WERI-Rb-1 (cell line): ENCODE measurements at regions not wholly inside any gene's neighbourhood (a gene's known extent, or its start where the extent isn't known, plus 50 kb on each side); places are given as distances from the start of the nearest gene placed in this dataset.

ENCODE experiments used
- DNase-seq: peaks from one replicate; pipeline ENCODE4 v3.0.0-alpha.2; 2020
- H3K27ac ChIP-seq: fragments of 250-450 bp; sonication (Bioruptor Pico); 2 replicates; pipeline ENCODE4 v1.5.1; 2020; ENCODE audit warnings: mild to moderate bottlenecking, moderate library complexity
- H3K27me3 ChIP-seq: fragments of 250-450 bp; sonication (Bioruptor Pico); 2 replicates; pipeline ENCODE4 v1.5.1; 2021; ENCODE audit warnings: mild to moderate bottlenecking, low read depth, moderate library complexity; ENCODE audit not compliant: insufficient read depth, severe bottlenecking
- H3K36me3 ChIP-seq: fragments of 250-450 bp; sonication (Bioruptor Pico); 2 replicates; pipeline ENCODE4 v1.5.1; 2020; ENCODE audit warnings: mild to moderate bottlenecking, moderate library complexity
- H3K4me3 ChIP-seq: 2 replicates; pipeline ENCODE4 v1.5.1; 2011; ENCODE audit warnings: low read depth, mild to moderate bottlenecking, control low read depth, low read length
- H3K9me3 ChIP-seq: fragments of 250-450 bp; sonication (Bioruptor Pico); 2 replicates; pipeline ENCODE4 v1.5.1; 2021; ENCODE audit warnings: mild to moderate bottlenecking, moderate library complexity; ENCODE audit not compliant: severe bottlenecking
- TF ChIP-seq, protein P1 (sequence below): IDR thresholded peaks from 2 replicates; pipeline ENCODE4 v1.5.1; 2011; ENCODE audit warnings: low read depth, mild to moderate bottlenecking, control low read depth, inconsistent platforms, low read length

DNA sequence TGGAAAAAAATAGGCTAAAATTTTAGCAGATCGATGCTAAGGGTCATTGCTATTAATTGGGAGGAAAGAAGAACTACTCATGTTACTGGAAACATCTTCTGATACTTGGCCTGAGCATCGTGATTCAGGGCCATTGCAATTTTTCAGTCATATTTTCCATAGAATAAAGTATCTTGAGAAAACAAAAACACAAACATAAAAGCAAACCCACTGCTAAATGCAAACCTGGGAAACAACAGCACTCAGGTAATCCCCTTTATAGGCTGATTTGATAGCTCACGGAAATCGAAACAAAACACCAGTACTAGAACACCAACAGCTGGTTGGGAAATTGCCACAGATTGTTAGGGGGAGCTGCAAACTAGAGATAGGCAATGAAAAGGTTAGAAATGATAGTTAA is 172.9 kb upstream of the ESRRG start:
- H3K27me3 ChIP-seq: no peaks in the 10 kb centered on the region
- no peaks in the 10 kb centered on the region for H3K9me3 ChIP-seq
- no peaks in the 10 kb centered on the region for H3K36me3 ChIP-seq
- no peak for DNase-seq
- no peak overlapping the region for H3K4me3 ChIP-seq
- H3K27ac ChIP-seq: no peak overlapping the region
- TF ChIP-seq, protein P1, sequence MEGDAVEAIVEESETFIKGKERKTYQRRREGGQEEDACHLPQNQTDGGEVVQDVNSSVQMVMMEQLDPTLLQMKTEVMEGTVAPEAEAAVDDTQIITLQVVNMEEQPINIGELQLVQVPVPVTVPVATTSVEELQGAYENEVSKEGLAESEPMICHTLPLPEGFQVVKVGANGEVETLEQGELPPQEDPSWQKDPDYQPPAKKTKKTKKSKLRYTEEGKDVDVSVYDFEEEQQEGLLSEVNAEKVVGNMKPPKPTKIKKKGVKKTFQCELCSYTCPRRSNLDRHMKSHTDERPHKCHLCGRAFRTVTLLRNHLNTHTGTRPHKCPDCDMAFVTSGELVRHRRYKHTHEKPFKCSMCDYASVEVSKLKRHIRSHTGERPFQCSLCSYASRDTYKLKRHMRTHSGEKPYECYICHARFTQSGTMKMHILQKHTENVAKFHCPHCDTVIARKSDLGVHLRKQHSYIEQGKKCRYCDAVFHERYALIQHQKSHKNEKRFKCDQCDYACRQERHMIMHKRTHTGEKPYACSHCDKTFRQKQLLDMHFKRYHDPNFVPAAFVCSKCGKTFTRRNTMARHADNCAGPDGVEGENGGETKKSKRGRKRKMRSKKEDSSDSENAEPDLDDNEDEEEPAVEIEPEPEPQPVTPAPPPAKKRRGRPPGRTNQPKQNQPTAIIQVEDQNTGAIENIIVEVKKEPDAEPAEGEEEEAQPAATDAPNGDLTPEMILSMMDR: no peak

DNA sequence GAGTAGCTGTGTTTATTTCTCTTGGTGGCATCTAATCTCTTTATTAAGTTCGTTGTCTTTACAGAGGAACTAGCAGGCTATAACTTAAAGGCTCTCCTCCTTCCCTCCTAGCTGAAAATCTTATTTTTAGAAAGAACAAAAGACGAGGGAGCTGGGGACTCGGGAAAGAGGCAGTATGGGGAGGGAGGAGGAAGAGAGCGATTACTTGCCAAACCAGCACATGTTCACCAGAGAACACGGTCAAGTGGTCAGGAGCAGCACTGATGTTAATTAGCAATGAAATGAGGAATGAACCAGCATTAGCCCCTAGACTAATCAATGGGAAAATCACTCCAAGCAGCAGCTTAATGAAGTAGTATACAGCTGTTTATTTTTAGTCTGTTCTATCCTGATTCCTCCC is 171.3 kb upstream of the ESRRG start:
- no peaks in the 10 kb centered on the region for H3K9me3 ChIP-seq
- H3K27ac ChIP-seq: no peak overlapping the region
- H3K27me3 ChIP-seq: no peaks in the 10 kb centered on the region
- H3K4me3 ChIP-seq: no peak overlapping the region
- TF ChIP-seq, protein P1: no peak
- DNase-seq: no peak
- H3K36me3 ChIP-seq: no peaks in the 10 kb centered on the region

GRCh38 chr1:216892581-216893160 is 169.4 kb upstream of the ESRRG start:
- no peaks in the 10 kb centered on the region for H3K36me3 ChIP-seq
- TF ChIP-seq, protein P1: no peak
- no peak overlapping the region for H3K4me3 ChIP-seq
- no peak for DNase-seq
- H3K9me3 ChIP-seq: no peaks in the 10 kb centered on the region
- H3K27ac ChIP-seq: no peak overlapping the region
- no peaks in the 10 kb centered on the region for H3K27me3 ChIP-seq

GRCh38 chr1:216890871-216891270 is 167.6 kb upstream of the ESRRG start:
- Histone ChIP-seq H3K27me3 (no peaks in the 10 kb centered on the region), H3K9me3 (no peaks in the 10 kb centered on the region), H3K4me3 (no peak overlapping the region), H3K27ac (no peak overlapping the region), H3K36me3 (no peaks in the 10 kb centered on the region)
- DNase-seq: no peak
- TF ChIP-seq, protein P1: no peak

- H3K9me3 ChIP-seq: no peaks in the 10 kb centered on the region
- no peaks in the 10 kb centered on the region for H3K36me3 ChIP-seq
- H3K27me3 ChIP-seq: no peaks in the 10 kb centered on the region
- TF ChIP-seq, protein P1: no peak
- H3K4me3 ChIP-seq: no peak overlapping the region
- H3K27ac ChIP-seq: no peak overlapping the region
- no peak for DNase-seq
These were observed 165.5 kb upstream of the ESRRG start for GRCh38 chr1:216888731-216889130.

DNA sequence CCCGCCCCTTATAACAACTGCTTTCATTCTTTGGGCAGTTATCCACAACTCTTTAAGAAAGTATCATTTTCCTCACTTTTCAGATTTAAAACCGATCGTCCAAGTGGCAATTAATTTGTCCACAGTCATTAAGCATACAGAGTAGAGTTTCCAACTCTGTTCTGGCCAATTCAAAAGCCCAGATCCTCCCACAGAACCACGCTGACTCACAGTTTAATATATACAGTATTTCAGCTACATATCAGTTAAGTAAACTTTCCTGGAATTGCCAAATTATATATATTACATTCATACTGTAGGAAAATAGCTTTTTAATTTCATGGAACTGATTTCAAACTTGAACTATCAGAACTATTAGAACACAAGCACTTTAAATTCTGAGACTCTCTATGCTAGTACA is 163.8 kb upstream of the ESRRG start:
- Histone ChIP-seq H3K4me3 (no peak overlapping the region), H3K36me3 (no peaks in the 10 kb centered on the region), H3K9me3 (no peaks in the 10 kb centered on the region), H3K27ac (no peak overlapping the region), H3K27me3 (no peaks in the 10 kb centered on the region)
- no peak for DNase-seq
- TF ChIP-seq, protein P1: no peak
